ENCODE measurements at regions not wholly inside any gene's neighbourhood (a gene's known extent, or its start where the extent isn't known, plus 50 kb on each side); places are given as distances from the start of the nearest gene placed in this dataset.

GRCh38 chr10:84589526-84590205 is 261.3 kb downstream of the CCSER2 start:
- peaks cover 17 to 32% of the 10 kb centered on the region in 2 donors for H3K27me3 Mint-ChIP-seq
- ATAC-seq (replicated peaks in 1 of 4) (no peak), DNase-seq (no peak)
- H3K36me3 ChIP-seq (ENCODE audit: control insufficient read depth in 2 of 2, extremely low read depth in 1 of 2, insufficient read depth in 1 of 2, low read length in 1 of 2) = no peaks in the 10 kb centered on the region
- H3K27ac Mint-ChIP-seq = no peak overlapping the region
- CTCF ChIA-PET = no interaction called here
- no peaks in the 10 kb centered on the region for H3K4me1 ChIP-seq (ENCODE audit: control insufficient read depth in 1 of 2, extremely low read depth in 1 of 2, insufficient read depth in 2 of 2, low read length in 2 of 2)
- no peaks in the 10 kb centered on the region for H3K9me3 Mint-ChIP-seq
- POLR2A ChIA-PET = interaction anchor here in 1 of 2 donors (0.7 kb wide), 1 partner anchor 39 kb away, joined by 4 read pairs; no protein-coding TSS in a partner anchor
- H3K36me3 Mint-ChIP-seq = no peaks in the 10 kb centered on the region
- no peak overlapping the region for H3K4me3 ChIP-seq (ENCODE audit: control insufficient read depth in 1 of 2, extremely low read depth in 1 of 2, low read length in 1 of 2)
- no peaks in the 10 kb centered on the region for H3K4me1 Mint-ChIP-seq
- peaks cover 0 to 20% of the 10 kb centered on the region in 2 experiments for H3K27me3 ChIP-seq (replicated peaks in 1 of 2; ENCODE audit: control insufficient read depth in 2 of 2, extremely low read depth in 1 of 2, insufficient read depth in 2 of 2, low read length in 1 of 2)
- H3K4me3 Mint-ChIP-seq = no peak overlapping the region
- no peak overlapping the region for H3K27ac ChIP-seq (ENCODE audit: low read length)
- H3K9me3 ChIP-seq = no peaks in the 10 kb centered on the region
- WGBS (ENCODE audit: insufficient coverage) = 100% methylated on average over 1 of the region's 4 CpGs

- H3K27me3 ChIP-seq (replicated peaks in 1 of 2; ENCODE audit: control insufficient read depth in 2 of 2, extremely low read depth in 1 of 2, insufficient read depth in 2 of 2, low read length in 1 of 2) = peaks cover 0 to 17% of the 10 kb centered on the region in 2 experiments
- H3K27ac ChIP-seq (ENCODE audit: low read length) = no peak overlapping the region
- H3K27me3 Mint-ChIP-seq = peaks cover 17 to 39% of the 10 kb centered on the region in 2 donors
- no peaks in the 10 kb centered on the region for H3K9me3 ChIP-seq
- ChIA-PET POLR2A (interaction anchor here in 1 of 2 donors (0.7 kb wide), 1 partner anchor 40 kb away, joined by 4 read pairs; no protein-coding TSS in a partner anchor), CTCF (no interaction called here)
- no peaks in the 10 kb centered on the region for H3K4me1 ChIP-seq (ENCODE audit: control insufficient read depth in 1 of 2, extremely low read depth in 1 of 2, insufficient read depth in 2 of 2, low read length in 2 of 2)
- WGBS (ENCODE audit: insufficient coverage) = 86% methylated on average over 8 of the region's 14 CpGs
- H3K36me3 ChIP-seq (ENCODE audit: control insufficient read depth in 2 of 2, extremely low read depth in 1 of 2, insufficient read depth in 1 of 2, low read length in 1 of 2) = no peaks in the 10 kb centered on the region
- no peaks in the 10 kb centered on the region for H3K4me1 Mint-ChIP-seq
- H3K27ac Mint-ChIP-seq = no peak overlapping the region
- ATAC-seq (replicated peaks in 1 of 4) = no peak
- no peaks in the 10 kb centered on the region for H3K36me3 Mint-ChIP-seq
- H3K9me3 Mint-ChIP-seq = no peaks in the 10 kb centered on the region
- no peak overlapping the region for H3K4me3 Mint-ChIP-seq
- no peak overlapping the region for H3K4me3 ChIP-seq (ENCODE audit: control insufficient read depth in 1 of 2, extremely low read depth in 1 of 2, low read length in 1 of 2)
- DNase-seq = no peak
Observed at GRCh38 chr10:84590327-84591193, 262.2 kb downstream of the CCSER2 start.

GRCh38 chr10:84593506-84593905 is 265.1 kb downstream of the CCSER2 start:
- H3K36me3 ChIP-seq (ENCODE audit: control insufficient read depth in 2 of 2, extremely low read depth in 1 of 2, insufficient read depth in 1 of 2, low read length in 1 of 2) = no peaks in the 10 kb centered on the region
- H3K36me3 Mint-ChIP-seq = no peaks in the 10 kb centered on the region
- H3K4me3 ChIP-seq (ENCODE audit: control insufficient read depth in 1 of 2, extremely low read depth in 1 of 2, low read length in 1 of 2) = no peak overlapping the region
- no peak overlapping the region for H3K27ac Mint-ChIP-seq
- ATAC-seq (replicated peaks in 1 of 4) (no peak), DNase-seq (no peak)
- ChIA-PET POLR2A (interaction anchor here in 1 of 2 donors (0.7 kb wide), 1 partner anchor 36 kb away, joined by 3 read pairs; no protein-coding TSS in a partner anchor), CTCF (no interaction called here)
- H3K27ac ChIP-seq (ENCODE audit: low read length) = no peak overlapping the region
- H3K4me3 Mint-ChIP-seq = no peak overlapping the region
- whole genome bisulfite sequencing (ENCODE audit: insufficient coverage) = 92% methylated on average over 7 of the region's 7 CpGs
- H3K9me3 ChIP-seq = no peaks in the 10 kb centered on the region
- peaks cover 0 to 25% of the 10 kb centered on the region in 2 experiments for H3K27me3 ChIP-seq (replicated peaks in 1 of 2; ENCODE audit: control insufficient read depth in 2 of 2, extremely low read depth in 1 of 2, insufficient read depth in 2 of 2, low read length in 1 of 2)
- no peaks in the 10 kb centered on the region for H3K4me1 Mint-ChIP-seq
- peaks cover 0 to 4% (median 0%) of the 10 kb centered on the region in 3 donors for H3K9me3 Mint-ChIP-seq
- peaks cover 17 to 30% of the 10 kb centered on the region in 2 donors for H3K27me3 Mint-ChIP-seq
- H3K4me1 ChIP-seq (ENCODE audit: control insufficient read depth in 1 of 2, extremely low read depth in 1 of 2, insufficient read depth in 2 of 2, low read length in 2 of 2) = no peaks in the 10 kb centered on the region

- no peak overlapping the region for H3K4me3 ChIP-seq (ENCODE audit: control insufficient read depth in 1 of 2, extremely low read depth in 1 of 2, low read length in 1 of 2)
- no peaks in the 10 kb centered on the region for H3K4me1 Mint-ChIP-seq
- H3K27ac Mint-ChIP-seq = no peak overlapping the region
- no peaks in the 10 kb centered on the region for H3K36me3 Mint-ChIP-seq
- H3K36me3 ChIP-seq (ENCODE audit: control insufficient read depth in 2 of 2, extremely low read depth in 1 of 2, insufficient read depth in 1 of 2, low read length in 1 of 2) = no peaks in the 10 kb centered on the region
- ATAC-seq (replicated peaks in 1 of 4) = no peak
- WGBS (ENCODE audit: insufficient coverage) = 100% methylated on average over 1 of the region's 4 CpGs
- no peaks in the 10 kb centered on the region for H3K4me1 ChIP-seq (ENCODE audit: control insufficient read depth in 1 of 2, extremely low read depth in 1 of 2, insufficient read depth in 2 of 2, low read length in 2 of 2)
- H3K9me3 ChIP-seq = no peaks in the 10 kb centered on the region
- no peak overlapping the region for H3K27ac ChIP-seq (ENCODE audit: low read length)
- peaks cover 0 to 26% of the 10 kb centered on the region in 2 experiments for H3K27me3 ChIP-seq (replicated peaks in 1 of 2; ENCODE audit: control insufficient read depth in 2 of 2, extremely low read depth in 1 of 2, insufficient read depth in 2 of 2, low read length in 1 of 2)
- peaks cover 7 to 19% of the 10 kb centered on the region in 2 donors for H3K27me3 Mint-ChIP-seq
- H3K9me3 Mint-ChIP-seq = peaks cover 0 to 4% (median 0%) of the 10 kb centered on the region in 3 donors
- H3K4me3 Mint-ChIP-seq = no peak overlapping the region
- ChIA-PET CTCF (interaction anchor here in 1 of 2 donors (0.7 kb wide), 1 partner anchor 1504 kb away, joined by 8 read pairs; no protein-coding TSS in a partner anchor), POLR2A (no interaction called here)
- DNase-seq = no peak
Observed at GRCh38 chr10:84596585-84596984, 268.2 kb downstream of the CCSER2 start.

- Histone ChIP-seq H3K9me3 (no peaks in the 10 kb centered on the region), H3K36me3 (ENCODE audit: control insufficient read depth in 2 of 2, extremely low read depth in 1 of 2, insufficient read depth in 1 of 2, low read length in 1 of 2) (no peaks in the 10 kb centered on the region), H3K4me3 (ENCODE audit: control insufficient read depth in 1 of 2, extremely low read depth in 1 of 2, low read length in 1 of 2) (no peak overlapping the region), H3K27ac (ENCODE audit: low read length) (no peak overlapping the region), H3K27me3 (replicated peaks in 1 of 2; ENCODE audit: control insufficient read depth in 2 of 2, extremely low read depth in 1 of 2, insufficient read depth in 2 of 2, low read length in 1 of 2) (peaks cover 0 to 26% of the 10 kb centered on the region in 2 experiments), H3K4me1 (ENCODE audit: control insufficient read depth in 1 of 2, extremely low read depth in 1 of 2, insufficient read depth in 2 of 2, low read length in 2 of 2) (no peaks in the 10 kb centered on the region)
- no peaks in the 10 kb centered on the region for H3K36me3 Mint-ChIP-seq
- DNase-seq (no peak), ATAC-seq (replicated peaks in 1 of 4) (no peak)
- peaks cover 0 to 4% (median 0%) of the 10 kb centered on the region in 3 donors for H3K9me3 Mint-ChIP-seq
- POLR2A ChIA-PET = no interaction called here
- 69% methylated on average over 1 of the region's 2 CpGs for WGBS (ENCODE audit: insufficient coverage)
- H3K4me3 Mint-ChIP-seq = no peak overlapping the region
- H3K27ac Mint-ChIP-seq = no peak overlapping the region
- no peaks in the 10 kb centered on the region for H3K4me1 Mint-ChIP-seq
- CTCF ChIA-PET = no interaction called here
- H3K27me3 Mint-ChIP-seq = peaks cover 2 to 15% of the 10 kb centered on the region in 2 donors
Observed at GRCh38 chr10:84599254-84599653, 270.9 kb downstream of the CCSER2 start.

GRCh38 chr10:84600947-84601346 is 272.6 kb downstream of the CCSER2 start:
- H3K36me3 ChIP-seq (ENCODE audit: control insufficient read depth in 2 of 2, extremely low read depth in 1 of 2, insufficient read depth in 1 of 2, low read length in 1 of 2) = no peaks in the 10 kb centered on the region
- Mint-ChIP-seq H3K9me3 (peaks cover 0 to 4% (median 0%) of the 10 kb centered on the region in 3 donors), H3K4me3 (no peak overlapping the region), H3K36me3 (no peaks in the 10 kb centered on the region), H3K27ac (no peak overlapping the region), H3K27me3 (peaks cover 8 to 10% of the 10 kb centered on the region in 2 donors), H3K4me1 (no peaks in the 10 kb centered on the region)
- ATAC-seq (replicated peaks in 1 of 4) = no peak
- 84% methylated on average over 6 of the region's 6 CpGs for WGBS (ENCODE audit: insufficient coverage)
- H3K27ac ChIP-seq (ENCODE audit: low read length) = no peak overlapping the region
- H3K4me1 ChIP-seq (ENCODE audit: control insufficient read depth in 1 of 2, extremely low read depth in 1 of 2, insufficient read depth in 2 of 2, low read length in 2 of 2) = no peaks in the 10 kb centered on the region
- H3K4me3 ChIP-seq (ENCODE audit: control insufficient read depth in 1 of 2, extremely low read depth in 1 of 2, low read length in 1 of 2) = no peak overlapping the region
- no peaks in the 10 kb centered on the region for H3K9me3 ChIP-seq
- ChIA-PET CTCF (no interaction called here), POLR2A (no interaction called here)
- peaks cover 0 to 25% of the 10 kb centered on the region in 2 experiments for H3K27me3 ChIP-seq (replicated peaks in 1 of 2; ENCODE audit: control insufficient read depth in 2 of 2, extremely low read depth in 1 of 2, insufficient read depth in 2 of 2, low read length in 1 of 2)
- no peak for DNase-seq
